ENCODE measurements at regions not wholly inside any gene's neighbourhood (a gene's known extent, or its start where the extent isn't known, plus 50 kb on each side); places are given as distances from the start of the nearest gene placed in this dataset.

- DNase-seq (ENCODE audit: low read depth): no peak
Observed at GRCh38 chr21:41045534-41046268, 122.3 kb upstream of the BACE2 start.

- no peak for DNase-seq (ENCODE audit: low read depth)
Observed at GRCh38 chr21:41048145-41048544, 119.8 kb upstream of the BACE2 start.

- peak; percentile 39 for DNase-seq (ENCODE audit: low read depth)
Observed at GRCh38 chr21:41048623-41049022, 119.3 kb upstream of the BACE2 start.

- DNase-seq (ENCODE audit: low read depth): no peak
Observed at GRCh38 chr21:41052820-41053555, 115.0 kb upstream of the BACE2 start.

GRCh38 chr21:41054018-41054578 lies 113.9 kb upstream of the BACE2 start:
- no peak for DNase-seq (ENCODE audit: low read depth)

- no peak for DNase-seq (ENCODE audit: low read depth)
Observed at GRCh38 chr21:41055266-41055665, 112.7 kb upstream of the BACE2 start.

- no peak for DNase-seq (ENCODE audit: low read depth)
Observed at GRCh38 chr21:41059871-41060270, 108.1 kb upstream of the BACE2 start.

- no peak for DNase-seq (ENCODE audit: low read depth)
Observed at GRCh38 chr21:41061701-41062100, 106.3 kb upstream of the BACE2 start.

- DNase-seq (ENCODE audit: low read depth): no peak
Observed at GRCh38 chr21:41064334-41064791, 103.6 kb upstream of the BACE2 start.

- no peak for DNase-seq (ENCODE audit: low read depth)
Observed at GRCh38 chr21:41064951-41065350, 103.0 kb upstream of the BACE2 start.

GRCh38 chr21:41065539-41065938 lies 102.4 kb upstream of the BACE2 start:
- DNase-seq (ENCODE audit: low read depth): no peak

- no peak for DNase-seq (ENCODE audit: low read depth)
Observed at GRCh38 chr21:41066086-41066938, 101.6 kb upstream of the BACE2 start.

GRCh38 chr21:41067709-41068108 lies 100.3 kb upstream of the BACE2 start:
- DNase-seq (ENCODE audit: low read depth): no peak

GRCh38 chr21:41068496-41068895 lies 99.5 kb upstream of the BACE2 start:
- no peak for DNase-seq (ENCODE audit: low read depth)

GRCh38 chr21:41068967-41069642 lies 98.9 kb upstream of the BACE2 start:
- peak; percentile 42 for DNase-seq (ENCODE audit: low read depth)

GRCh38 chr21:41070284-41070683 lies 97.7 kb upstream of the BACE2 start:
- DNase-seq (ENCODE audit: low read depth): no peak

GRCh38 chr21:41071258-41072171 lies 96.4 kb upstream of the BACE2 start:
- DNase-seq (ENCODE audit: low read depth): no peak

GRCh38 chr21:41073558-41073957 lies 94.4 kb upstream of the BACE2 start:
- DNase-seq (ENCODE audit: low read depth): no peak

GRCh38 chr21:41074396-41075184 lies 93.4 kb upstream of the BACE2 start:
- no peak for DNase-seq (ENCODE audit: low read depth)

- no peak for DNase-seq (ENCODE audit: low read depth)
Observed at GRCh38 chr21:41075656-41076055, 92.3 kb upstream of the BACE2 start.

Data from RPMI7951 (cell line).